Subcutaneous abdominal adipose tissue (tissue), 5 donors: ENCODE measurements at regions not wholly inside any gene's neighbourhood (a gene's known extent, or its start where the extent isn't known, plus 50 kb on each side); places are given as distances from the start of the nearest gene placed in this dataset.
"Not testable (repeated sequence)": the region's sequence is repeated elsewhere in the genome, so short reads cannot be mapped to it uniquely, and the experiment has no call there.

Source experiments
- H3K27ac ChIP-seq: one replicate; pipeline ENCODE4 v1.7.0; 2013; ENCODE audit warnings: low read depth, mild to moderate bottlenecking, inconsistent platforms, low read length, moderate library complexity
- H3K27me3 ChIP-seq, 5 donors: one replicate each; pipeline ENCODE4 v1.7.0; 2013; ENCODE audit warnings: low read length in 5 of 5, inconsistent platforms in 1 of 5; ENCODE audit not compliant: control insufficient read depth in 5 of 5, insufficient read depth in 4 of 5
- H3K36me3 ChIP-seq, 5 donors: one replicate each; pipeline ENCODE4 v1.7.0; 2013; ENCODE audit warnings: low read length in 5 of 5; ENCODE audit not compliant: control insufficient read depth in 5 of 5, insufficient read depth in 5 of 5
- H3K4me1 ChIP-seq, 5 donors: one replicate each; pipeline ENCODE4 v1.7.0; 2013; ENCODE audit warnings: low read length in 5 of 5, mild to moderate bottlenecking in 3 of 5, moderate library complexity in 1 of 5; ENCODE audit not compliant: control insufficient read depth in 5 of 5, insufficient read depth in 5 of 5
- H3K4me3 ChIP-seq, 5 donors: one replicate each; pipeline ENCODE4 v1.7.0; 2013; ENCODE audit warnings: low read length in 5 of 5, low read depth in 1 of 5
- H3K9ac ChIP-seq, 5 donors: one replicate each; pipeline ENCODE4 v1.7.0; 2013; ENCODE audit warnings: low read length in 5 of 5, mild to moderate bottlenecking in 4 of 5, moderate library complexity in 3 of 5
- H3K9me3 ChIP-seq, 5 donors: one replicate each; pipeline ENCODE4 v1.7.0; 2013; ENCODE audit warnings: low read length in 5 of 5; ENCODE audit not compliant: control insufficient read depth in 5 of 5
- donor health status: healthy.
- donor health status: healthy.
- donor health status: healthy.
- donor health status: healthy.
- donor health status: healthy.

DNA sequence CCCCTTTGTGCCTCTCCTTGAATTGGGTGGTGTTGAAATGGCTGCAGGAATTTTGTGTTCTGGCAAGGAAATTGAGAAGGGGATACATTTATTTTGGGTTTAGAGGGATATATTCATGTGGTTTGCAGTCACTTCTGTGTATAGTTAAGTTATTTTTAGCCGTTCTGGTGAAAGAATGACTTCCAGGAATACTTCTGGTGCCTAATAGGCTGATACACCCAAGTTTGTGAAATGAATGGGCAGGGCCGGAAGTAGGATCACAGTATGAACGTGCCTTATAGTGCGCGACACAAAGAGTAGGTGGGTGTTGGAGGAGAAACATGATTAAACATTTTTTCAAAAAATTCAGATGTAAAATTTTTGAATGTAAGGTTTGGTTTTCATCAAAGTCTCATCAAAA lies 168.6 kb upstream of the ATP5MC3 start:
- Histone ChIP-seq H3K9me3 (no peaks in the 10 kb centered on the region), H3K27ac (no peak overlapping the region), H3K36me3 (no peaks in the 10 kb centered on the region), H3K4me1 (peaks cover 0 to 8% (median 4%) of the 10 kb centered on the region in 5 donors), H3K27me3 (peaks cover 0 to 4% (median 2%) of the 10 kb centered on the region in 5 donors), H3K9ac (no peak overlapping the region), H3K4me3 (no peak overlapping the region)

DNA sequence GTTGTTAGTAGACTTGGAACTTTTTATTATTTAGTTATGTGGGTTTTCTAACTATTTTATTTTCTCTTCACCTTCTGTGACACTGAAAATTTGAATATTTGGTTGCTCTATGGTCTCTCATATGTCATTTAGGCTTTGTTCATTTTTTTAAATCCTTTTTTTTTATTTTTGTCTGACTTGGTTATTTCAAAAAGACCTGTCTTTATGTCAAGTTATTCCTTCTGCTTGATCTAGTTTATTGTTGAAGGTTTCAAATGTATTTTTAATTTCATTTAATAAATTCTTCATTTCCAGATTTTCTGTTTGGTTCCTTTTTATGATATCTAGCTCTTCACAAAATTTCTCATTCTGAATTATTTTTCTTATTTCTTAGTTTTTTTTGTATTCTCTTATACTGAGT lies 160.6 kb upstream of the ATP5MC3 start:
- H3K36me3 ChIP-seq: no peaks in the 10 kb centered on the region
- H3K4me1 ChIP-seq: no peaks in the 10 kb centered on the region
- no peak overlapping the region for H3K4me3 ChIP-seq
- no peak overlapping the region for H3K9ac ChIP-seq
- no peaks in the 10 kb centered on the region for H3K27me3 ChIP-seq
- H3K27ac ChIP-seq: no peak overlapping the region
- peaks cover 4 to 25% (median 11%) of the 10 kb centered on the region in 5 donors for H3K9me3 ChIP-seq

DNA sequence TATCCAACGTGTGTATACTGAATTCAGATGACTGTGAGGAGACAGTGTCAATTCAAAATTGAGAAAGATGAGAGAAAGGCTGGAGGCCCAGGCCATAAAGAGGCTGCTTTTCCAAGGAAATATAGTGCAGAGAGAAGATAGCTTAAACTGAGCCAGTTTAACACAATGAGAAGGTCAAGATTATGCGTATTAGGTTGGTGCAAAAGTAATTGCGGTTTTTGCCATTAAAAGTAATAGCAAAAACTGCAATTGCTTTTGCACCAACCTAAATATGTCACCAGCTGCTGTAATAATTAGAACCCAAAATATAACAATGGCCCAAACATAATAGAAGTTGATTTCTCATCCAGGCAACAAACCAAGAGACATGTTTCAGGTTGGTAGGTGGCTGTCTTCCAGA lies 148.7 kb upstream of the ATP5MC3 start:
- no peak overlapping the region for H3K27ac ChIP-seq

DNA sequence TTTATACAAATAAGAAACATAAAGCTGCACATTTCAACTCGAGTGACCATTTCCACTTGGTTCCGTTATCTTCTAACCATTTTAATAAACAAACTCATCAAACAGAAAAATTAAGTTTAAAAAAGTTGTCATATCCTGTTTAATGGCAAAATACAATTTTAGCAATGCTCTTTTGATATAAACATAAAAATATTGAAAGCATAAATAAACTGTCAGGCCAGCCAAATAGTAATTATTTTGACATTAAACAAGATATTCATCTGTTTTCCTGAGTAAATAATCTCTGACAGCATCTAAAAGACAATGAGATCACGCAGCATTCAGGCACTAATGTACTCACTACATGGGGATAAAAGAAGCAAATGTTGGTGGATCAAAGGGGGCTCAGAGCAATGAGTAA lies 145.3 kb upstream of the ATP5MC3 start:
- Histone ChIP-seq H3K9ac (no peak overlapping the region), H3K27ac (no peak overlapping the region), H3K9me3 (peaks cover 0 to 8% (median 7%) of the 10 kb centered on the region in 5 donors), H3K4me1 (no peaks in the 10 kb centered on the region), H3K4me3 (no peak overlapping the region), H3K27me3 (no peaks in the 10 kb centered on the region), H3K36me3 (no peaks in the 10 kb centered on the region)

More for the DNA sequence above, 148.7 kb upstream of the ATP5MC3 start:
- Histone ChIP-seq H3K9me3 (peaks cover 0 to 8% (median 7%) of the 10 kb centered on the region in 5 donors), H3K4me1 (no peaks in the 10 kb centered on the region), H3K27me3 (no peaks in the 10 kb centered on the region), H3K36me3 (no peaks in the 10 kb centered on the region), H3K9ac (no peak overlapping the region), H3K4me3 (no peak overlapping the region)

DNA sequence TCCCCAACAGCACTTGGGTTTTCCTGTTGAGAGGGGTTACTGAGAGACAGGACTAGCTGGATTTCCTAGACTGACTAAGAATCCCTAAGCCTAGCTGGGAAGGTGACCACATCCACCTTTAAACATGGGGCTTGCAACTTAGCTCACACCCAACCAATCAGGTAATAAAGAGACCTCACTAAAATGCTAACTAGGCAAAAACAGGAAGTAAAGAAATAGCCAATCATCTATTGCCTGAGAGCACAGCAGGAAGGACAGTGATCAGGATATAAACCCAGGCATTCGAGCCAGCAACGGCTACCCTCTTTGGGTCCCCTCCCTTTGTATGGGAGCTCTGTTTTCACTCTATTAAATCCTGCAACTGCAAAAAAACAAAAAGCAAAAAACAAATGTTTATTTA lies 144.7 kb upstream of the ATP5MC3 start:
- H3K4me1 ChIP-seq, H3K36me3 ChIP-seq, H3K9me3 ChIP-seq: not testable (repeated sequence)

DNA sequence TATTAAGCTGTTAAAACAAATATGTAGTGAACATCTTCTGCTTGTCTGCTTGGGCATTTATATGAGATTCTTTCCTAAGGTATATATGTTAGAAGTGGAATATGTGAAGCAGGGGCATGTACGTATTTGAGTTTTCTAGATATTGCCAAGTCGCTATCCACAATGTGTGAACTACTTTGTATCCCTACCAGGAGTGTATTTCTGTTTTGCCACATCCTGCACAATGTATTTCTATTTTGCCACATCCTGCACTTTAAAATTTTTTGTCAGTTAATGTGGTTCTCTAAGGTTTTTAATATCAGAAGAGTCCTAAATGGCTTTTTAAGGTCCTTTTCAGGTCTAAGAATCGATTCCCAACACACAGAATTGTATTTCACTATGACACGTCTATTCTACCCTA lies 141.7 kb upstream of the ATP5MC3 start:
- Histone ChIP-seq H3K9me3 (peaks cover 0 to 8% (median 7%) of the 10 kb centered on the region in 5 donors), H3K27ac (no peak overlapping the region), H3K27me3 (no peaks in the 10 kb centered on the region), H3K9ac (no peak overlapping the region), H3K4me3 (no peak overlapping the region), H3K36me3 (no peaks in the 10 kb centered on the region), H3K4me1 (no peaks in the 10 kb centered on the region)

More for the DNA sequence above, 144.7 kb upstream of the ATP5MC3 start:
- H3K4me3 ChIP-seq, H3K27ac ChIP-seq, H3K27me3 ChIP-seq, H3K9ac ChIP-seq: not testable (repeated sequence)

DNA sequence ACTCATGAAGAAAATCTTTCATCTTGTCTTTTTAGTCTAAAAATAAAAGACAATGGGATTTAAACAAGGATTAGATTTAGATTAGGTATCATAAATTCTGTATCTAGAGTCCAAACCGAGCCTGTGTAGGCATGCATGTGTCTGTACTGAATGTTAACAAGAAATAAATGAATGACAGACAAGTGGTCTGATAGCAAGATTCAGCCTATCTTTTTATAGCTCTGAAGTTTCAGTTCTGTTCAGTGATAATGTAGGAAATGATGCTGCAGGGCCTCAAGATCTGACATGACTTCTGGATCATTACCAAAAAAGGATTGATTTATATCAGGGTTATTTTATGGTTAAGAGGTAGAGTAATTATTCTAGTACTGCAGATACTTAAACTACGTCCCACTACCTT lies 137.0 kb upstream of the ATP5MC3 start:
- no peak overlapping the region for H3K27ac ChIP-seq
- H3K4me1 ChIP-seq: no peaks in the 10 kb centered on the region
- H3K9me3 ChIP-seq: no peaks in the 10 kb centered on the region
- no peak overlapping the region for H3K4me3 ChIP-seq
- no peaks in the 10 kb centered on the region for H3K27me3 ChIP-seq
- no peak overlapping the region for H3K9ac ChIP-seq
- no peaks in the 10 kb centered on the region for H3K36me3 ChIP-seq

DNA sequence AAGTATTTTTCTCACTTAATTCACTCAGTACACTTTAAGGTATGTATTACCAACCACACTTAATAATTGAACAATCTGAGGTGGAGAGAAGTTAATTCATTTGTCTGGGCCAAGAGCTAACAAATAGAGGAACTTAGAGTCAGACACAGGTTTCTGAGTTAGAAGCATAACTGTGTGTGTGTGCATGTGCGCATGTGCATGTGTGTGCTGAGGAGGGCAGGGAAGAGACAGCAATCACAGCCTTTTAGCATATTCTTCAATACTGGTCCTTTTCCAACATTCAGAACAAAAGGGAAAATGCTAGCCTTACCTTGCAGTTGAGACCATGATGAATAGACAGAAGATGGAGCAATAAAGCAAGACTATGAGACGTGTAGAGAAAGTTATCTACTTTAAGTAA lies 136.2 kb upstream of the ATP5MC3 start:
- Histone ChIP-seq H3K36me3 (no peaks in the 10 kb centered on the region), H3K4me3 (no peak overlapping the region), H3K9me3 (no peaks in the 10 kb centered on the region), H3K4me1 (no peaks in the 10 kb centered on the region), H3K27ac (no peak overlapping the region), H3K27me3 (no peaks in the 10 kb centered on the region), H3K9ac (no peak overlapping the region)

DNA sequence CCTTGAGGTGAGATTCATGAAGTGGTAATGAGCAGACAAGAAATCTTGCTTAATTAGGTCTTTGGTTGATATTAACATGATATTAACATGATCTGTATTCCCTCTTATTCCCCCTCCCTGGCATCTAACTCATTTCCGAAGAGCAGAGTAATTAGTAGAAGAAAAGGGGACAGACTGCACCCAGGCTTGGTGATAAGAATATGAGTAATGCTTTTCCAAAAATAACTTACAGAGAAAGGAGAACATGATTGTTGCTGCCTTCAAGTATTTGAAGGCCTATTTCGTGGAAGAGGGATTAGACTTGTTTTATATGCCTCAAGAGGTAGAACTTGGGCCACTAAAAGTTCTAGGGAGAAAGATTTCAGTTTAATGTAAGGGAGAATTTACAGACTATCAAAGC lies 130.6 kb upstream of the ATP5MC3 start:
- no peaks in the 10 kb centered on the region for H3K36me3 ChIP-seq
- no peaks in the 10 kb centered on the region for H3K27me3 ChIP-seq
- no peak overlapping the region for H3K27ac ChIP-seq
- H3K9ac ChIP-seq: no peak overlapping the region
- no peak overlapping the region for H3K4me3 ChIP-seq
- H3K4me1 ChIP-seq: no peaks in the 10 kb centered on the region
- H3K9me3 ChIP-seq: no peaks in the 10 kb centered on the region

DNA sequence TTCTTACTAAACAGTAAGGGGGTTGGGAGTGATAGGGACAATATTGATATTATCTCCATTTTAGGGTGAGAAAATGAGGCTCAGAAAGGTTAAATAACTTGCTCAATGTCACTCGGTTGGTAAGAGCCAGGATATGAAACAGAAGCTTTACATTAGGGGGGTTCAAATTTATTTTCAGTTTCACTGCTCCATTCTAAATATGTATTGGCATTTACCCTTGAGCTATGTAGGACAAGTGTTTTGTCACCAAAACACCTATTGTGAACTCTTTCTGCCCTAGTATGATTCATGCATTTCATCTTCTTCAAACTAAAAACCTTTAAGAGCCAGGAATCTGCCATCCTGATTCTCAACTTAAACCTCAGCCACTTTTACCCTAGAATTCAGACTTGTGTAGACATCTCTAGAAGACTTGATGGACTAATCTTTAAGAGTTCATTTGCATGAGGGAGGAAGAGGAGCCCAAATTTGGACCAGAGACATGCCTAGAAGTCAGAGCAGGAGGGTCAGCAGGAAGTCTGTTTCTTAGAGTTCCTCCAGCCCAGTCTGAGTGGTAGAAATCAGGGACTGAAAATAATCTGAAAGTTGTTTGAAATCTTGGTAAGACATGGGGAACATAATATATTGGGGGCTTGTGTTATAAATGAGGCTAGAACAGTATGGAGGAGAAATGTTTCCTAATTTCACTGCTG lies 129.4 kb upstream of the ATP5MC3 start:
- no peaks in the 10 kb centered on the region for H3K27me3 ChIP-seq
- no peak overlapping the region for H3K4me3 ChIP-seq
- H3K36me3 ChIP-seq: no peaks in the 10 kb centered on the region
- H3K9me3 ChIP-seq: no peaks in the 10 kb centered on the region
- no peak overlapping the region for H3K27ac ChIP-seq
- no peak overlapping the region for H3K9ac ChIP-seq
- H3K4me1 ChIP-seq: no peaks in the 10 kb centered on the region
